HG03095 (cell line): ENCODE measurements at regions not wholly inside any gene's neighbourhood (a gene's known extent, or its start where the extent isn't known, plus 50 kb on each side); places are given as distances from the start of the nearest gene placed in this dataset.

Experiments used
- ATAC-seq: cut with Tn5 transposase; IDR thresholded peaks from one replicate; pipeline ENCODE4 v1.9.1; 2021; ENCODE audit warnings: moderate library complexity; ENCODE audit not compliant: unreplicated experiment

GRCh38 chr5:74021126-74021525 is 395.1 kb downstream of the ARHGEF28 start:
- no peak for ATAC-seq

- ATAC-seq: no peak
Observed at GRCh38 chr5:74020503-74020902, 394.5 kb downstream of the ARHGEF28 start.

GRCh38 chr5:74019923-74020322 is 393.9 kb downstream of the ARHGEF28 start:
- no peak for ATAC-seq

- no peak for ATAC-seq
Observed at GRCh38 chr5:74017786-74018211, 391.8 kb downstream of the ARHGEF28 start.

GRCh38 chr5:74017112-74017511 is 391.1 kb downstream of the ARHGEF28 start:
- ATAC-seq: no peak

- no peak for ATAC-seq
Observed at GRCh38 chr5:74016373-74016772, 390.4 kb downstream of the ARHGEF28 start.

GRCh38 chr5:74015716-74016115 is 389.7 kb downstream of the ARHGEF28 start:
- ATAC-seq: no peak

GRCh38 chr5:74013222-74013621 is 387.2 kb downstream of the ARHGEF28 start:
- ATAC-seq: no peak

GRCh38 chr5:74009502-74009901 is 383.5 kb downstream of the ARHGEF28 start:
- ATAC-seq: no peak

GRCh38 chr5:74007193-74007592 is 381.2 kb downstream of the ARHGEF28 start:
- ATAC-seq: no peak

GRCh38 chr5:73999297-73999696 is 373.3 kb downstream of the ARHGEF28 start:
- no peak for ATAC-seq

GRCh38 chr5:73998489-73998888 is 372.5 kb downstream of the ARHGEF28 start:
- no peak for ATAC-seq

GRCh38 chr5:73997960-73998359 is 372.0 kb downstream of the ARHGEF28 start:
- no peak for ATAC-seq

- no peak for ATAC-seq
Observed at GRCh38 chr5:73996151-73996755, 370.3 kb downstream of the ARHGEF28 start.

- no peak for ATAC-seq
Observed at GRCh38 chr5:73994963-73995362, 369.0 kb downstream of the ARHGEF28 start.
